IPS DF 4.7 (cell line): ENCODE measurements at regions not wholly inside any gene's neighbourhood (a gene's known extent, or its start where the extent isn't known, plus 50 kb on each side); places are given as distances from the start of the nearest gene placed in this dataset.

ENCODE experiments used
- DNase-seq: peaks from one replicate; pipeline ENCODE4 v3.0.0-alpha.2; 2013; ENCODE audit warnings: low spot score; ENCODE audit errors: extremely low read depth

DNA sequence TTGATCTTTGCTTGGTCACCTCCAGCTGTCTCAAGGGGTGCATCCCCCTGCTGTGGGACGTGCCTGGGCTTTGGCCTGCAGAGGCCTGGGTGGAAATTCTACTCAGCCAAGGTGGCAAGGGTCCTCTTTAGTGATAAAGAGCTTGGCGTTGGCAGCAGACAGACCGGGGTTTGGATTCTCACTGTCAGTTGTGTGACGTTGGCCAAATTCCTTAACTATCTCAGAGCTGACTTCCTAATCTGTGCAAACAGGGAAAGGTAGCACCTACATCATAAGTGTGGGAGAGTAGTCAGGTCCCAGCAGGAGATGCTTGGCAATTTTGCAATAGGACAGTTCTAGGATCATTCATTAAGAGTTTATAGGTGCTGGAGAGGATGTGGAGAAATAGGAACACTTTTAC lies 154.3 kb upstream of the GSC start:
- DNase-seq: no peak

DNA sequence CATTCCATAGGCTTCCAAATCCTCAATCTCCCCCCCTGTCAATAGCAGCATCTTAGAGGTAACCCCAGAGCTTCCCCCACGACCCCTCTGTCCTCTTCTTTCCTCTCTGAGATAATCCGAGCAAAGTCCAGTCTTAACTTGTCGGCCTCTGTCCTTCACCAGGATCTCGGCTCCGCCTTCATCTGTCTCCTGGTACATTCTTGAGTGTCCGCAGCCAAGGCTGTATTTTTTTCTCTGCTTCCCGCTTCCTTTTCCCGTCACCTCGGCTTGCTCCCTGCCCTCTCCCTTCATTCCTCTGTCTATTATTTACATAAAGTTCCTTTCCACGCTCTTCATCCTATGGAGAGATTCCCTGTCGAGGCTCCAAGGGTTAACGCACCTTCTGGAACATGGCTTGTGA lies 153.9 kb upstream of the GSC start:
- no peak for DNase-seq

DNA sequence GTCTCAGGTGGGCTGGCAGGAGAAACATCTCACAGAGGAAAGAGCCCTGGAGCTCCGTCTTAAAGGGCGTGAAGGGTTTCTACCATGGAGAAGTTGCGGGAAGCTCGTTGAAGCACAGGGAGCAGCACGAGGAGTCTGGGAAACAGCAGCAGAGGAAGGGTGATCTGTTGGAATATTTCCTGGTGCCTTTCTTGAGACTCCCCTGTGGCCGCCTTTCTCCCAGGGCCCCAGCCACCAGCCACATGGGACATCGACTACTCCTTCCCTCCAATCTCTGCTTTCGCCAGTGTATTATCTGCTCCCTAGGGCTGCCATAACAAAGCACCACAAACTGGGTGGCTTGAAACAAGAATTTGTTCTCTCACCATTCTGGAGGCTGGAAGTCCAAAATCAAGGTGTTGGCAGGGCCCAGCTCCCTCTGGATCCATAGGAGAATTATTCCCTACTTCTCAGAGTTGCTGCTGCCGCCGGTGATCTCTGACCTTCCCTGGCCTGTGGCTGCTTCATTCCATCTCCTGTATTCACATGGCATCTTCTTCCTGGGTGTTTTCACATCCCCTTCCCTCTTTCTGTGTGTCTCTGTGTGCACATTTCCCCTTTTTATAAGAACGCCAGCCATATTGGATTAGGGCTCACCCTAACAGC lies 152.8 kb upstream of the GSC start:
- no peak for DNase-seq

DNA sequence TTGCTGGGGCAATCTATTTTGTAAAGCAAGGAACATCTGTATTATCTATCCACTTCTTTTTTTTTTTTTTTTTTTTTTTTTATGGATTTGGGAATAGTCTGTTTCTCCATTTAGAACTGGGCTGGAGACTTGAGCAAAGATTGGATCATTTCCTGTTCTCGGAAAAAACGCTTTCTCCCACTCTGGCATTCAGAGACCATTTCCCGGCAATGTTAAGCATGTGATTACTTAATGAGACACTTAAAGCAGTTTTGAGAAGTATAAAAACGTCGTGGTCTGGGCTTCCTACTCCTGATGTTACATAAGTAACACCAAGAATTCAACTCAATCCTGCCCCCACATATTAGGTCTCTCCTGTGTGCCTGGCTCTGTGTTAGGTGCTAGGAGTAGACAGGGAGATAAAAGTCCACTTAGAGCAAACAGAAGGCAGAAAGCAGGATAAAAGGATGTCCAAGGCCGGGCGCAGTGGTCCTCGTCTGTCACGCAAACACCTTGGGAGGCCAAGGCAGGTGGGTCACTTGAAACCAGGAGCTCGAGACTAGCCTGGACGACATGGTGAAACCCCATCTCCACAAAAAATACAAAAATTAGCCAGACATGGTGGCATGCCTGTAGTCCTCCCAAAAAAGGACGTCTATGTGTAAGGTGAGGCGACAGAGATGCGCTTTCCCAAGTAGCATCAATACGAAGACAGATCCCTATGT lies 152.1 kb upstream of the GSC start:
- DNase-seq: no peak

DNA sequence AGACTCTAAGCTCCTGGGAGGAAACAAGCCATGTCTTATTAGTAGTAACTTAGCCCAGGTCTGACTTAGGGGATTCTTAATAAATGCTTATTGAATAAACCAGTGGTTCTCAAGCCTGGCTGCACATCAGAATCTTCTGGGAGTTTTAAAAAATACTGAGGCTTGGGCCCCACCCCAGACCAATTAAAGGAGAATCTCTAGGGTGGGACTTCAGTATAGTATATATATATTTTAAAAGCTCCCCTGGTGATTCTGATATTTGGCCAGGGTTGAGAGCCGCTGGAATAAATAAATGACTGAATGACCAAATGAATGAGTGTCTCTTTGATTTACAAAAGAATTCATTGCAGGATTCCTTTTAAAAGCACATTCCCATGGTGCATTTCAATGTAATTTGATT lies 151.5 kb upstream of the GSC start:
- no peak for DNase-seq

DNA sequence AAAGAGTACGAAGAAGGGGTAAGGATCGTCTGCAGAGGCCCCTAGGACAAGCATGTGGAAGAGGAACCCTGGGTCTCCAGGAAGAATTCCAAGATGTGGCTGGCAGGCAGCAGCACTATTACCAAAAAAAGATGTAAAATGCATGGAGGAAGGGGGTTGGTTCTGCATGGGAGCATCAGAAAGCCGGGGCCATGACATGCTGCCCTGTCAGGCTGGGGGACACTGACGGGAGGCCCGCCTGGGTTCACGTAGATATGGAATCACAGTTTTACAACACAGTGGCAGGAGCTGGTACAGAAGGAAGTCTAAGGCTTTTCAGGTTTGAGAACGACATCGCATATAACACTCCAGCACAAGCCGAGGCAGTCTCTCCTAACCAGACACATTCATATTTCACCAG lies 150.0 kb upstream of the GSC start:
- DNase-seq: no peak

DNA sequence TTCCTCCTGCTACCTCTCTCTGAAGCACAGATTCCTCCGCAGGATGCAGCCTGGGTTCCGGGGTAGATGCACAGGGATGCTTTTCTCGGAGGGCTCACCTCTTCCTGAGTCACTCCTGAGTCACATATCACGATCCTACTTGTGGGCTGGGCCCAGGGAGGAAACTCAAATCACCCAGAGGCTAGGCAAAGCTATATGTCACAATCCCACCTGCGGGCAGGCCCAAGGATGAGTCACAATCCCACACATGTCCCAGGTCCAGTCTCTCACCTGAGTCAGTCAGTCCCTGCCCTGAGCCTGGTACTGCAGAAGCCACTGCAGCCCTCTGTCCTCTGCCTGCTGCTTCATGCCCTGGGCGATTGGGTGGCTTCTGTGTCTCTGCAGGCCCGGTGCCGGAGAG lies 149.0 kb upstream of the GSC start:
- DNase-seq: no peak

DNA sequence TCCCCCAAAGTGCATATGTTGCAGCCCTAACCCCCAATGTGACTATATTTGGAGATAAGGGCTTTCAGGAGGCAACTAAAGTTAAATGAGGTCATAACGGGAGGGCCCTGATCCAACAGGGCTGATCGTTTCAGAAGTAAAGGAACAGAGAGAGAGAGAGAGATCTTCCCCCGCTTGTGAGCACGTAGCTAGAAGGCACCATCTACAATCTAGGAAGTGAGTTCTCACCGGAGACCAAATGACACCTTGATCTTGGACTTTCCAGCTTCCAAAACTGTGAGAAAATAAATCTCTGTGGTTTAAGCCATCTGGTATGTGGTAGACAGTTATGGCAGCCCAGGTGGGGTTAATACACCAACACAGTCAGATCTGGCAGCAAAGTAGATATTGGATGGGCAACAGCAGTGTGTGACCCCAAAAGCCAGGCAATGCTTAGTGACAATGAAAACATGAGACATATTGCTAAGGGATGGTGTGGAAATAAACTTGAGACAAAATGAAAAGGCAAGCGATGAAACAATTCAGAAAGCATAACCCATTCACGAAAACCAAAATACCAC lies 147.2 kb upstream of the GSC start:
- DNase-seq: no peak

DNA sequence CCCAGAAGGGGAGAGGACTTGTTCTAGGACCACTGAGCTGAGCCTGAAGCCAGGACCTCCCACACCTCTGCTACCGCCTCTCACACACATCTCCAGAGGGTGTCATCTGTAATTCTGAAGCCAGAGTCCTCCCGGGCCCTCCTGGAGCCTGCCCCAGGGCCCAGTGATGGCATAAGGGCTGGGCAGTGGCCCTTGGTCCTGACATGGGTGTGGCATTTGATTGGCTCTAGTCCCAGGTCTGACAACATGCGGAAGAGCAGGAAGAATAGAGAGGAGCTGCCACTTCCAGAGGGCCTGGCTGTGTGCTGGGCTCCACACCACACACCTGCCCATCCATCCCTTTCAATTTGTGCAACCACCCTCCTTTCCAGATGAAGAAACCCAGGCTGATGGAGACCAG lies 144.3 kb upstream of the GSC start:
- DNase-seq: no peak

DNA sequence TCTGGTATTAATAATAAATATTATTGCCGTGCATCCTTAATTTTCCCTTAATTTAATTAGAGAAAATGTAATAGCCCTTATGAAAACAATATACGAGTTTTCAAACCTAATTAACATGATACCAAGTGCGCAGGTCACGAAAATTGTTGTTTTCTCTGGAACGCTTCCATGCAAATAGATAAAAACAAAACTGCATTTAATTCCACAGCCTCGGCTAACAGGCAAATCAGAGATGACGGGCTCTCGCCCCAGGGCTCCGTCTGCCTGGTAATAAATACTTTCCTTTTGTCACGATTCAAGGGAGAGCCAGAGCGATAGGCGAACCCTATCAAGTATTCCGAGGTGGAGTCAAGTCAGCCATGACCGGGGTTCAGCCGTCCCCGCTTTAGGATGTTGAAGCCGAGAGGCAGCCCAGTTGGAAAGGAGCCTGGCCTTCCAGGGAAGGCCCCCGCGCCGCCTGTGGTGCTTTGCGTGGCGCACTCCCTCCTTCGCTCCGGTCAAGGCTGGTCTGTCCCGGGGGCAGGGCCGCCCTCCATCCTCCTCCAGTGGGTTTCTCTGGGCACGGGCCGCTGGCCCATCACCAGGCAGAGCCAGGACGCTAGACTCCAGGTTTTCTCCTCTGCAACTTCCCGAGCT lies 137.8 kb upstream of the GSC start:
- no peak for DNase-seq

DNA sequence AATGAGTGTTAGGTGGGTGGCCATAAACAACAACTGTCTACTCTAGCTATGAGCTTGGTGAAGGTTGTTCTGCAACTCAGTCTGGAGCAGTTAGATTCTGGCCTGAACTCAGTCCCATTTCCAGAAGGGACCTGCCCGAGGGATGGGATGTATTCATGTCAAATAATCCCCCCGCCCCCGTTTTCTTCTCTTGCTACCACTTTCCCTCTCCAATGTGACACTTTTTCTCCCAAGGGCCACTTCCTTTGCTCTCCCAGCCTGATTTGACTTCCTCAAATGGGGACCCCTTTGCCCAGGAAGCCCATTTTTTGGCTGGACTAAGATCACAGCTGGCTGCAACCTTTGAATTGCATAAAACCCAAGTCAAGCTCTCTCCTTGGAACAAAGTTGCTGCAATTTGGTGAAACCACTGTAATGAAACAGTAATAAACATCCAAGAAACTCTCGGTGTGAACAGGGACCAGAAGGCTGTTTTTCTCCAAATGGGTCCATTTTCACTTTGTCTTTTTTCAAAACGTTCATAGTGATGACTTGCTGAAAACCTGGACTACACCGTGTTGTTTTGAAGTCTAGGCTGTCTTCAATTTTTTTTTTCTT lies 137.2 kb upstream of the GSC start:
- no peak for DNase-seq

DNA sequence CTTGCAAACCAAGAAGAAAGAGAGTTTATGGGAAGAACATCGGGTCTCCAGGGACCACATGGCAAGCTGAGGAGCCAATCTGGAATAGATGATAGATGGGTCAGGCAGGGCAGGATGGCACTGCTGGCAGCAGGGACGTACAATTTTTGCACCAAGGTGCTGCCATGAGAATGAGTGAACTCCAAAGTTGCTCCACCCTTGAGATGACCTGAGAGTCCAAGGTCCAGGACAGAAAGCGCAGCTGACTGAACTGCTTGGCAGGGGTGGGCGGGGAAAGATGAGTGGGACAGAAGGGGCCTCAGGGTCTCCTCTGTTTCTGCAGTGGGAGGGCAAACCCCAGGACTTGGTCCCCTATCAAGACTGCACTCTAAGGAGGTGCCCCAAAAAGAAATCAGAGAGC lies 136.7 kb upstream of the GSC start:
- DNase-seq: no peak

DNA sequence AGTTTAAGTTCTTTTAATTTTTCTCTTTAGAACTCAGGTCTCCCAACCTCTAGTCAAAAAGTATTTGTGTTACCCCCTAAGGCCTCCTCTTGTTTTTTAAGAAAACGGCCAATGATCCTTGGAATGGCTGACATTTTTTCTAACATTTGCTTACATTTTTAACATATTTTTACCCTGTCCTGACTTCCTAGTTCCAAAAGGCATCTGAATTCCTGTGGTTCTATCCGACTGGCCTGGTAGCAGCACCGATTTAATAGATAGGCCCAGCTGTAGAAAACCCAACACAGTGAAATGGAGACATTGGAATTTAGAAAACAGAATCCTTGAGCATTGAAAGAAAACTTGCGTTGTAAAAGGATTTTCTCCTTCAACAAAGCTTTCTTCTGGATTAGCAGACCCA lies 134.7 kb upstream of the GSC start:
- peak; percentile 36 for DNase-seq

DNA sequence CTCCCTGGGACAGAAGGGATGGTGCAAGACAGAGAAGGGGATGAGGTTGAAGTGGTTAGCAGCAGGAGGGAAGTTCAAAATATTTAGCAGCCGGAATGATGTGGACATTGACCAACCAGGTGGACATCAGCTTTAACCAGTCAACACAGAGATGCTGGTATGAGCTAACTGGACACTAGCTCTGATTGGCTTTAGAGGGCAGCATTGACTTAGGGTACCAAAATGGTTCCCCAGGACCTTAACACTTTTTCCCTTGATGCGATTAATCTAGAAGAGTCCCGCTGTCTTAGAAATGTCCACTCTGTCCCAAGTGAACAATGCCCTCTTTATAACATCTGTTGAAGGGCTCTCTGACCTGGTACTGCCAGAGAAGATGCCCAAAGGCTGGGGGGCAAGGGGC lies 134.0 kb upstream of the GSC start:
- no peak for DNase-seq

DNA sequence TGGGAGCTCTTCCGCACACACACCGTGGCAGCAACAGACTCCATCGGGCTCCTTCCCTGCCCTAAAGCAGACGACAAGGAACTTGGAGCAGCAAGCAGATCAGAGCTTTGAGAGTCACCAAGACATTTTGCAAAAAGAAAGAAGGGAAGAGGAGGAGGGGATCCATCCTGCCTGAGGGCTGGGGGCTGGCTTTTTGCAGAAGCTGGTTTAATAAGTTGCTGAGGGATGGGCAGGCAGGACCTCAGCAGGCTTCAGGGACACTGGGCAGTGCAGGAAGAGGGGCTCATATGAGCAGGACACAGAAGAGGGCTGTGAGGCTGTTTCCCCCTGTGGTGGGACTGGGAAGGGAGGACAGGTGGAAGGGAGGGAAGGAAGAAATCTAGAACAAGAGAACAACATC lies 133.4 kb upstream of the GSC start:
- DNase-seq: no peak

DNA sequence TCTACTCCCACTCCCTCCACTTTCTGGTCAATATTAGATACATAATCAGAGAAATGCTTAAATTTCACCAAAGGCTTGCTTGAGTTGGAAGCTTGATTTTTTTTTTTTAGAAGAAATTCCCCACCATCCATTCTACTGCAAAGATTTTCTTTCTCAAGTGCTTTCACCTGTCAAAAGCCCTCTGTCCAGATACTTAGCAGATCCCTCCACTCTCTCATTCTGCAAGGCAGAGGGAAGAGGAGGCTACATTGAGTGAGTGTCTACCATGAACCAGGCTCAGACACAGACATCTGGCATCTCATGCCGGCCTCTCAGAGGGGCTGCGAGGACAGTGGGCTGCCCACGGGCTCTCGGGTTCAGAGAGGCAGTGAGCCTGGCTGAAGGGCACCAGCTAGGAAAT lies 127.6 kb upstream of the GSC start:
- no peak for DNase-seq

DNA sequence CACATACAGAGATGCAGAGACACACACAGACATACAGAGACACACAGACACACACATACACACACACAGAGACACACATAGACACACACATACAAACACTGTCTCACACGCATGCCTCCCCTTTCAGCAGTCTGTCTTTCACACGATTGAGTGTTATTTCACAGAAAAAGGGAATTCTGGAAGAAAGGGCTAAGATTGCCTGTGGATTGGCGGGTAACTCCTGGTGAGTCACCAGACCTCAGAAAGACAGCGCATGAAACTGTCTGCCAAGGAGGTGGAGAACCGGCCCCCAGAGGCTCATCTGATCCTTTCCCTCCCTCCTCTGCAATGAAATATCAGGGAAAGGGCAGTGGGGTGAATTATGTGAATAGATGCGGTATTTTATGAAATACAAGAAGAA lies 127.2 kb upstream of the GSC start:
- DNase-seq: no peak

DNA sequence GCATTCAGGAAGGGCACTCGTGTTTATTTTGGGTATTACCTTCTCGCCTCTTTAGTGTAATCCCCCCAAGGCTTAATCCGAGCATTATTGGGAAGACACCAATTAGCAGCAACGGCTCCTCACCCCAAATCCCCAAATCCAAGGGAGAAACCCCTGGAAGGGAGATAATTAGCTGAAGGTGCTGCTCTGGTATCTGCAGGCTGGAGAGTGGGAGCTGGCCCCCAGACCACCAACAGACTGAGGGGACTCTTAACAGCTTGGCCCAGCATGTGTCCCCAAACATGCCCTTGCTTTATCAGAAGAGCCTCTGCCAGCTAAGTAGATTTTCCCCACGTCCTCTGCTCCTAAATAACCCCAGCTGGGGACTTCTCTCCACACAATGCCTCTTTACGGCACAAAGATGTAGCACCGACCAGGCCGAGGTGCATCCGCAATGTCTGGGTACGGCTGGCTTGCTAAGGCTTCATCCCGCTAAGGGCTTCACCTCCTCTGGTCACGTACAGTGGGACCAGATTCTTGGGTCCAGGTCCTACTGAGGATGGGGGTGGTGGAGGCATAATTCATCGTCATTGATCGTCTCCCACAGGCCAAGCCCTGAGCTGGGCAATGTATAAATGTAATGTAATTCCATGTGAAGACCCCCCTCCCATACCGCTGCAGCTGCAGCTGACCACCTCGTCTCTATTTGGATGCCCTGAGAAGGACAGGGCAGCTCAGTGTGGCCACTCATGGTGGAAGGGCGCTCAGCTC lies 123.7 kb upstream of the GSC start:
- DNase-seq: no peak

DNA sequence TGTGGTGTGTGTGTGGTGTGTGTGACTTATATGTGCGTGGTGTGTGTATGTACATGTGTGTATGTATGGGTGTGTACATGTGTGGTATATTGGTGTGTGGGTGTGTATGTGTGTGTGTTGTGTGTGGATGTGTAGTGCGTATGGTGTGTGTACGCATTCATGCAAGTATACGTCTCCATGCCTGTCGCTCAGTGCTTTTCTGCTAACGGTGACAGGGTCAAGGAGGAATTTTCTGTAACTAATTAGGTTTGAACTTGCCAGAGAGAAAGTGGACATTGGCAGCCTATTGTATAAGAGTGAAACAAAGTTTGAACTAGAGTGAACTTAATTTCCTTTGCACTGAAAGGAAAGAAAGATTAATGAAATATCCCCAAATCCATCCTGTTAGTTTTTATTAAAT lies 120.9 kb upstream of the GSC start:
- DNase-seq: no peak

DNA sequence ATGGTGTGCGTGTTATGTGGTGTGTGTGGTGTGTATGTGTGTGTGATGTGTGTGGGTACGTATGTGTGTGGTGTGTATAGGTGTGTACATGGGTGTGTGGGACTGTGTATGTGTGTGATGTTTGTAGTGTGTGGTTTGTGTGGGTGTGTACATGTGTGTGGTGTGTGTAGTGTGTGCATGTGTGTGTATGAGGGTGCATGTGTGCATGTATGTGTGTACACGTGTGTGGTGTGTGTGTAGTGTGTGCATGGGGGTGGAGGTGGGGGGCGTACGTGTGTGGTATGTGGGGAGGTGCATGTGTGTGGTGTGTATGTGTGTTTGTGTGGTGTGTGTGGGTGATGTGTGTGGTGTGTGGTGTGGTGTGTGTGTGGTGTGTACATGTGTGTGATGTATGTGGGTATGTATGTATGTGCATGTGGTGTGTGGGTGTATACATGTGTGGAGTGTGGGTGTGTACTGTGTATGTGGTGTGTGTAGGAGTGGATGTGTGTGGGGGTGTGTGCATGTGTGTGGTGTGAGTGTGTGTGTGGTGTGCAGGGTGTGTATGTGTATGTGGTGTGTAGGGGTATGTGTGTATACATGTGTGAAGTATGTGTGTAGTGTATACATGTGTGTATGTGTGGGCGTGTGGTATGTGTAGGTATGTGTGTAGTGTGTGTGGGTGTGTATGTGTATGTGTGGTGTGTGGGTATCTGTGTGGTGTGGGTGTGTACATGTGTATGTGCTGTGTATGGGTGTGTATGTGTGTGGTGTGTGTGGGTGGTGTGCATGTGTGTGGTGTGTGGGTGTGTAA lies 119.8 kb upstream of the GSC start:
- DNase-seq: no peak

DNA sequence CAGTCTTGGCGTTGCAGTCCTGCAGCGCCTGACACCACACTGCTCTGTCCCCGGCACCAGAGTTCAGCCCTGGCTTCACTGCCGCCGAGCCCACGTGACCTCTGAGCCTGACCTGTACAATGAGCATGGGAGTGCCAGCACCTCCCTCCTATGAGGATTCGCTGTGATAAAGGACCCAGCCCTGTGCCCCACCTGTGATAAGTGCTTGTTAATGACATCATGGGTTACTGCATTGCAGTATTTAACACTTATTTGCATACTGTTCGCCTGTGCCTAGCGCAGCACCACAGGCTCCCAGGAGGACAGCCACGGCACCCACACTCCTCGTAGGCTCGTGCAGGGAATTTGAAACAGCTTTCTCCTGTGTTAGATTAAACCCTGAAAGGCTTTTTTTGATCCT lies 118.2 kb upstream of the GSC start:
- DNase-seq: no peak
